ENCODE measurements at regions not wholly inside any gene's neighbourhood (a gene's known extent, or its start where the extent isn't known, plus 50 kb on each side); places are given as distances from the start of the nearest gene placed in this dataset.

GRCh38 chr4:170242471-170242870 lies 152.7 kb upstream of the AADAT start:
- no peaks in the 10 kb centered on the region for H3K4me1 ChIP-seq
- TF ChIP-seq POLR2AphosphoS5 (IDR thresholded peaks at IDR 0.05) = no peak
- no peak for TF ChIP-seq EP300 (IDR thresholded peaks at IDR 0.05)
- TF ChIP-seq, protein P1, sequence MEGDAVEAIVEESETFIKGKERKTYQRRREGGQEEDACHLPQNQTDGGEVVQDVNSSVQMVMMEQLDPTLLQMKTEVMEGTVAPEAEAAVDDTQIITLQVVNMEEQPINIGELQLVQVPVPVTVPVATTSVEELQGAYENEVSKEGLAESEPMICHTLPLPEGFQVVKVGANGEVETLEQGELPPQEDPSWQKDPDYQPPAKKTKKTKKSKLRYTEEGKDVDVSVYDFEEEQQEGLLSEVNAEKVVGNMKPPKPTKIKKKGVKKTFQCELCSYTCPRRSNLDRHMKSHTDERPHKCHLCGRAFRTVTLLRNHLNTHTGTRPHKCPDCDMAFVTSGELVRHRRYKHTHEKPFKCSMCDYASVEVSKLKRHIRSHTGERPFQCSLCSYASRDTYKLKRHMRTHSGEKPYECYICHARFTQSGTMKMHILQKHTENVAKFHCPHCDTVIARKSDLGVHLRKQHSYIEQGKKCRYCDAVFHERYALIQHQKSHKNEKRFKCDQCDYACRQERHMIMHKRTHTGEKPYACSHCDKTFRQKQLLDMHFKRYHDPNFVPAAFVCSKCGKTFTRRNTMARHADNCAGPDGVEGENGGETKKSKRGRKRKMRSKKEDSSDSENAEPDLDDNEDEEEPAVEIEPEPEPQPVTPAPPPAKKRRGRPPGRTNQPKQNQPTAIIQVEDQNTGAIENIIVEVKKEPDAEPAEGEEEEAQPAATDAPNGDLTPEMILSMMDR (IDR thresholded peaks at IDR 0.05) = no peak
- no peak for TF ChIP-seq POLR2A (IDR thresholded peaks at IDR 0.05)

DNA sequence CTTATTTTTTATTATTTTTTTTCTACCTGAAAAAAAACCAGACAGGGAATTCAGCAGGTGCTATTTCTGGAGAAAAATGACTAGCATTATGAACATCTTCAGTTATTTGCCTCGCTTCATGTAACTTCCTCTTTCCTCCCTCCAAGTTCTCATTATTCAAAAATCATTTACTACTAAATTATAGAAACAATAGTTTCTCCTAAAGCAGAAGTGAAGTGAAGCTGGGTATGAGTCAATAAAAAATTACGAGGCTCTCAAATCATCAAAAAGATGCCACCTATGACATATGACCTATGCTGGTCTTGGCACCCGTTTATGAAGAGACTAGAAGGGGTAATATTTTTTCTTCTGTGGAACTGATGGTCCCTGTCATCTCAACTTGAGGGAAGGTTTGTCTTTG lies 145.0 kb upstream of the AADAT start:
- no peak overlapping the region for H3K4me3 ChIP-seq
- no peak for TF ChIP-seq POLR2A (IDR thresholded peaks at IDR 0.05)
- TF ChIP-seq POLR2AphosphoS5 (IDR thresholded peaks at IDR 0.05) = no peak
- TF ChIP-seq EP300 (IDR thresholded peaks at IDR 0.05) = no peak
- TF ChIP-seq, protein P1 (IDR thresholded peaks at IDR 0.05) = no peak
- DNase-seq = no peak
- no peak overlapping the region for H3K27ac ChIP-seq
- H3K4me1 ChIP-seq = no peaks in the 10 kb centered on the region
- H3K27me3 ChIP-seq = no peaks in the 10 kb centered on the region
- no peaks in the 10 kb centered on the region for H3K36me3 ChIP-seq
- no peaks in the 10 kb centered on the region for H3K9me3 ChIP-seq
- intact Hi-C loops (cut with DNase I; ENCODE audit: low total_unique reads) = no loop called here
- whole genome bisulfite sequencing, 5 donors = 71 to 82% (median 80%) methylated on average over 3 of the region's 3 CpGs

More at GRCh38 chr4:170242471-170242870, 152.7 kb upstream of the AADAT start:
- Histone ChIP-seq H3K27me3 (no peaks in the 10 kb centered on the region), H3K4me3 (no peak overlapping the region), H3K27ac (no peak overlapping the region), H3K36me3 (no peaks in the 10 kb centered on the region), H3K9me3 (no peaks in the 10 kb centered on the region)
- DNase-seq = peak in 1 of 2 donors; percentile 15
- intact Hi-C loops (cut with DNase I; ENCODE audit: low total_unique reads) = no loop called here

- Histone ChIP-seq H3K27ac (no peak overlapping the region), H3K9me3 (no peaks in the 10 kb centered on the region), H3K4me1 (no peaks in the 10 kb centered on the region), H3K4me3 (no peak overlapping the region), H3K36me3 (no peaks in the 10 kb centered on the region), H3K27me3 (no peaks in the 10 kb centered on the region)
- WGBS, 5 donors = 47 to 62% (median 60%) methylated on average over 1 of the region's 1 CpG
- intact Hi-C loops (cut with DNase I; ENCODE audit: low total_unique reads) = no loop called here
- no peak for DNase-seq
- TF ChIP-seq, protein P1 (IDR thresholded peaks at IDR 0.05) = no peak
These were observed 141.6 kb upstream of the AADAT start for GRCh38 chr4:170231377-170231776.

DNA sequence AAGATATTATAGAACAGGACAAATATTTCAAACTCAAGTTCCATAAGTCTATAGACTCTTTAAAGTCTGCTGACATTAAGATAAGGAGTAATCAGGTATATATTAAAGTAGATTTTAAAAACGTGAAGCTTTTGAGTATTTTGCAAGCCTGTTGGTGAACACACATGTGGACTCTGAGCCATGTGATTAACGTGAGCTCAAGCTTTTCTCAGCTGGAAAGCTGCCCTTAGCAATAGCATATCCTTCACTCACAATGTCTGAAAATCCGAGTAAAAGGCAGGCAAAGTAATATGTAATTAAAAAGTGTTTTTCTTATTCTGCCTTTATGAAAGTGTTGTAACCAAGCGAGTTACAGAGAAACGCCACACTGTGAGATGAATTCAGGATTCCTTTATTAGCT lies 140.5 kb upstream of the AADAT start:
- H3K36me3 ChIP-seq = no peaks in the 10 kb centered on the region
- 35 to 50% (median 43%) methylated on average over 5 of the region's 5 CpGs for WGBS, 5 donors
- H3K27ac ChIP-seq = no peak overlapping the region
- H3K9me3 ChIP-seq = no peaks in the 10 kb centered on the region
- TF ChIP-seq POLR2A (IDR thresholded peaks at IDR 0.05) = no peak
- TF ChIP-seq, protein P1 (IDR thresholded peaks at IDR 0.05) = no peak
- TF ChIP-seq EP300 (IDR thresholded peaks at IDR 0.05) = no peak
- no peak for TF ChIP-seq POLR2AphosphoS5 (IDR thresholded peaks at IDR 0.05)
- DNase-seq = peak in 1 of 2 donors; percentile 34
- no peaks in the 10 kb centered on the region for H3K4me1 ChIP-seq
- no peak overlapping the region for H3K4me3 ChIP-seq
- intact Hi-C loops (cut with DNase I; ENCODE audit: low total_unique reads) = no loop called here
- no peaks in the 10 kb centered on the region for H3K27me3 ChIP-seq
